Liver (tissue), 8 donors: ENCODE measurements at regions not wholly inside any gene's neighbourhood (a gene's known extent, or its start where the extent isn't known, plus 50 kb on each side); places are given as distances from the start of the nearest gene placed in this dataset.
A peak's percentile ranks its signal among the peaks of the same experiment; 100 is the strongest.

ENCODE experiments used
- DNase-seq: peaks from one replicate; pipeline ENCODE4 v3.0.0-alpha.2; 2017; ENCODE audit warnings: low spot score
- H3K27ac ChIP-seq, 2 donors: one replicate each; pipeline ENCODE4 v1.7.0; 2013; ENCODE audit warnings: inconsistent platforms in 2 of 2, low read length in 2 of 2, control low read depth in 1 of 2, low read depth in 1 of 2, mild to moderate bottlenecking in 1 of 2
- H3K27me3 ChIP-seq, 4 donors: one replicate each; pipeline versions ENCODE4 v1.6.1 to v1.7.0; 2013; ENCODE audit warnings: low read length in 3 of 4, inconsistent platforms in 1 of 4, mild to moderate bottlenecking in 1 of 4, moderate library complexity in 1 of 4; ENCODE audit not compliant: control insufficient read depth in 4 of 4, insufficient read depth in 4 of 4
- H3K36me3 ChIP-seq, 4 donors: one replicate each; pipeline versions ENCODE4 v1.6.1 to v1.7.0; 2013; ENCODE audit warnings: low read length in 3 of 4, mild to moderate bottlenecking in 3 of 4, low read depth in 1 of 4, moderate library complexity in 1 of 4; ENCODE audit not compliant: control insufficient read depth in 4 of 4, insufficient read depth in 3 of 4
- H3K4me1 ChIP-seq, 4 donors: one replicate each; pipeline versions ENCODE4 v1.6.1 to v1.7.0; 2013; ENCODE audit warnings: low read length in 3 of 4, mild to moderate bottlenecking in 3 of 4, moderate library complexity in 1 of 4; ENCODE audit not compliant: control insufficient read depth in 4 of 4, insufficient read depth in 4 of 4
- H3K4me3 ChIP-seq, 3 donors: one replicate each; pipeline versions ENCODE4 v1.6.1 to v1.7.0; 2013; ENCODE audit warnings: low read length in 3 of 3, control low read depth in 1 of 3, low read depth in 1 of 3, mild to moderate bottlenecking in 1 of 3
- H3K9ac ChIP-seq, 2 donors: one replicate each; pipeline ENCODE4 v1.7.0; 2013; ENCODE audit warnings: low read length in 2 of 2, mild to moderate bottlenecking in 2 of 2, moderate library complexity in 2 of 2, control low read depth in 1 of 2, low read depth in 1 of 2
- H3K9me3 ChIP-seq, 4 donors: one replicate each; pipeline versions ENCODE4 v1.6.1 to v1.7.0; 2013; ENCODE audit warnings: low read length in 3 of 4; ENCODE audit not compliant: control insufficient read depth in 4 of 4
- ATF3 ChIP-seq: IDR thresholded peaks from 2 replicates; pipeline ENCODE4 v1.6.1; 2016; ENCODE audit warnings: antibody characterized with exemption
- CTCF ChIP-seq: fragments of 150-350 bp; IDR thresholded peaks from 2 replicates; pipeline ENCODE4 v1.5.1; 2017; ENCODE audit warnings: improper control_type of control experiment, low read depth, low read length; ENCODE audit not compliant: missing input control
- EGR1 ChIP-seq, 2 donors: IDR thresholded peaks; 2 replicates each; pipeline ENCODE4 v1.6.1; 2016 to 2018; ENCODE audit warnings: antibody characterized with exemption in 2 of 2, low read depth in 2 of 2
- FOXA1 ChIP-seq: IDR thresholded peaks from 2 replicates; pipeline ENCODE4 v1.6.1; 2016; ENCODE audit warnings: antibody characterized with exemption
- FOXA2 ChIP-seq: IDR thresholded peaks from 2 replicates; pipeline ENCODE4 v1.6.1; 2016; ENCODE audit warnings: antibody characterized with exemption
- GABPA ChIP-seq, 2 donors: IDR thresholded peaks in 1 of 2; conservative IDR thresholded peaks in 1 of 2; 2 replicates each; pipeline ENCODE4 v1.6.1; 2016; ENCODE audit warnings: antibody characterized with exemption in 2 of 2, mild to moderate bottlenecking in 1 of 2, moderate library complexity in 1 of 2
- HNF4A ChIP-seq, 2 donors: conservative IDR thresholded peaks; 2 replicates each; pipeline ENCODE4 v1.6.1; 2016; ENCODE audit warnings: antibody characterized with exemption in 2 of 2, mild to moderate bottlenecking in 2 of 2
- HNF4G ChIP-seq: IDR thresholded peaks from 2 replicates; pipeline ENCODE4 v1.6.1; 2016; ENCODE audit warnings: antibody characterized with exemption
- JUND ChIP-seq, 2 donors: IDR thresholded peaks; 2 replicates each; pipeline ENCODE4 v1.6.1; 2016; ENCODE audit warnings: antibody characterized with exemption in 2 of 2
- MAX ChIP-seq: IDR thresholded peaks from 2 replicates; pipeline ENCODE4 v1.6.1; 2016; ENCODE audit warnings: antibody characterized with exemption
- NR2F2 ChIP-seq: IDR thresholded peaks from 2 replicates; pipeline ENCODE4 v1.6.1; 2016; ENCODE audit warnings: antibody characterized with exemption
- RAD21 ChIP-seq, 2 donors: IDR thresholded peaks; 2 replicates each; pipeline ENCODE4 v1.6.1; 2016; ENCODE audit warnings: antibody characterized with exemption in 2 of 2, mild to moderate bottlenecking in 2 of 2
- REST ChIP-seq: IDR thresholded peaks from 2 replicates; pipeline ENCODE4 v1.6.1; 2016; ENCODE audit warnings: antibody characterized with exemption, mild to moderate bottlenecking
- RXRA ChIP-seq, 2 donors: IDR thresholded peaks; 2 replicates each; pipeline ENCODE4 v1.6.1; 2017 to 2018; ENCODE audit warnings: antibody characterized with exemption in 2 of 2, mild to moderate bottlenecking in 1 of 2
- SP1 ChIP-seq: IDR thresholded peaks from 2 replicates; pipeline ENCODE4 v1.6.1; 2018; ENCODE audit warnings: antibody characterized with exemption, mild to moderate bottlenecking
- TAF1 ChIP-seq: conservative IDR thresholded peaks from 2 replicates; pipeline ENCODE4 v1.6.1; 2016; ENCODE audit warnings: antibody characterized with exemption, mild to moderate bottlenecking
- YY1 ChIP-seq: IDR thresholded peaks from 2 replicates; pipeline ENCODE4 v1.6.1; 2016; ENCODE audit warnings: antibody characterized with exemption, mild to moderate bottlenecking
- ZBTB33 ChIP-seq: IDR thresholded peaks from 2 replicates; pipeline ENCODE4 v1.6.1; 2016; ENCODE audit warnings: antibody characterized with exemption
- WGBS: extraction: QIAGEN DNeasy Blood & Tissue Kit; methylation state at CpG from one replicate; pipeline ENCODE4 v1.1.7; 2013; 5-methylcytosine and 5-hydroxymethylcytosine counted together
- donor health status: healthy.
- donor health status: healthy.
- donor health status: healthy.
- donor health status: healthy.
- donor health status: healthy.

- WGBS = 25% methylated on average over 7 of the region's 7 CpGs
- DNase-seq = no peak
- peaks cover 1 to 10% (median 7%) of the 10 kb centered on the region in 4 donors for H3K4me1 ChIP-seq
- no peaks in the 10 kb centered on the region for H3K9me3 ChIP-seq
- H3K27ac ChIP-seq = peak overlapping the region; percentile 82 to 87
- no peaks in the 10 kb centered on the region for H3K36me3 ChIP-seq
- peak overlapping the region; percentile 51 to 55 (median 54) for H3K4me3 ChIP-seq
- H3K9ac ChIP-seq = no peak overlapping the region
- no peaks in the 10 kb centered on the region for H3K27me3 ChIP-seq
- peak; percentile 72 for TF ChIP-seq MAX
- peak in 1 of 2 donors; percentile 65 for TF ChIP-seq RXRA (IDR thresholded peaks at IDR 0.05)
- TF ChIP-seq HNF4A (conservative IDR thresholded peaks at IDR 0.05) = peak in 1 of 2 donors; percentile 40
- TF ChIP-seq ZBTB33 = no peak
- TF ChIP-seq SP1 = peak; percentile 35
- peak in 1 of 2 donors; percentile 7 for TF ChIP-seq RAD21 (IDR thresholded peaks at IDR 0.05)
- TF ChIP-seq HNF4G = no peak
- peak; percentile 41 for TF ChIP-seq ATF3
- TF ChIP-seq CTCF = no peak
- peak; percentile 63 for TF ChIP-seq YY1
- no peak for TF ChIP-seq NR2F2
- no peak for TF ChIP-seq TAF1
- TF ChIP-seq REST = peak; percentile 10
- TF ChIP-seq GABPA (IDR thresholded peaks at IDR 0.05 in 1 of 2, conservative IDR thresholded peaks at IDR 0.05 in 1 of 2) = peak in 1 of 2 donors; percentile 19
- peak; percentile 81 for TF ChIP-seq FOXA1
- peak; percentile 79 for TF ChIP-seq FOXA2
- peak; percentile 88 to 93 for TF ChIP-seq JUND (IDR thresholded peaks at IDR 0.05)
- TF ChIP-seq EGR1 (IDR thresholded peaks at IDR 0.05; ENCODE audit: low read depth in 2 of 2) = no peak
Measured at GRCh38 chr20:11687546-11688292, 230.0 kb upstream of the BTBD3 start.
